ENCODE measurements at regions not wholly inside any gene's neighbourhood (a gene's known extent, or its start where the extent isn't known, plus 50 kb on each side); places are given as distances from the start of the nearest gene placed in this dataset.
"Not testable (repeated sequence)": the region's sequence is repeated elsewhere in the genome, so short reads cannot be mapped to it uniquely, and the experiment has no call there.

GRCh38 chr7:124101173-124101768, 68.4 kb upstream of the TMEM229A start:
- no peak for DNase-seq

- no peak for DNase-seq
Measured at GRCh38 chr7:124100190-124100589, 67.3 kb upstream of the TMEM229A start.

- DNase-seq: not testable (repeated sequence)
Measured at GRCh38 chr7:124099585-124099984, 66.7 kb upstream of the TMEM229A start.

- DNase-seq: no peak
Measured at GRCh38 chr7:124089621-124090020, 56.8 kb upstream of the TMEM229A start.

GRCh38 chr7:124088590-124088989, 55.7 kb upstream of the TMEM229A start:
- DNase-seq: no peak

- DNase-seq: no peak
Measured at GRCh38 chr7:124086843-124087242, 54.0 kb upstream of the TMEM229A start.

- no peak for DNase-seq
Measured at GRCh38 chr7:124085179-124085578, 52.3 kb upstream of the TMEM229A start.

- DNase-seq: no peak
Measured at GRCh38 chr7:124084024-124084423, 51.2 kb upstream of the TMEM229A start.

Data from NCI-H510A treated with DMSO at 0.1 percent for 48 hours (cell line).